ENCODE measurements at regions not wholly inside any gene's neighbourhood (a gene's known extent, or its start where the extent isn't known, plus 50 kb on each side); places are given as distances from the start of the nearest gene placed in this dataset.

- no peaks in the 10 kb centered on the region for H3K9me3 ChIP-seq (replicated peaks)
- H3K27ac ChIP-seq (replicated peaks) = no peak overlapping the region
- H3K27me3 ChIP-seq (ENCODE audit: low read depth) = no peaks in the 10 kb centered on the region
- H3K36me3 ChIP-seq = no peaks in the 10 kb centered on the region
- TF ChIP-seq CTCF (IDR thresholded peaks at IDR 0.05; ENCODE audit: borderline replicate concordance) = no peak
- H3K4me1 ChIP-seq = no peaks in the 10 kb centered on the region
- DNase-seq = no peak
- H3K4me3 ChIP-seq = no peak overlapping the region
- intact Hi-C loops (cut with micrococcal nuclease) = no loop called here
Observed at GRCh38 chrX:94204524-94204923, 530.5 kb downstream of the FAM133A start.

GRCh38 chrX:94216738-94217137, 542.7 kb downstream of the FAM133A start:
- no peaks in the 10 kb centered on the region for H3K27me3 ChIP-seq (ENCODE audit: low read depth)
- intact Hi-C loops (cut with micrococcal nuclease) = no loop called here
- no peak for TF ChIP-seq CTCF (IDR thresholded peaks at IDR 0.05; ENCODE audit: borderline replicate concordance)
- no peak overlapping the region for H3K27ac ChIP-seq (replicated peaks)
- DNase-seq = no peak
- no peaks in the 10 kb centered on the region for H3K9me3 ChIP-seq (replicated peaks)
- no peak overlapping the region for H3K4me3 ChIP-seq
- no peaks in the 10 kb centered on the region for H3K36me3 ChIP-seq
- H3K4me1 ChIP-seq = no peaks in the 10 kb centered on the region

GRCh38 chrX:94252211-94252610, 578.2 kb downstream of the FAM133A start:
- no peaks in the 10 kb centered on the region for H3K4me1 ChIP-seq
- H3K36me3 ChIP-seq = no peaks in the 10 kb centered on the region
- intact Hi-C loops (cut with micrococcal nuclease) = no loop called here
- no peaks in the 10 kb centered on the region for H3K9me3 ChIP-seq (replicated peaks)
- H3K27me3 ChIP-seq (ENCODE audit: low read depth) = no peaks in the 10 kb centered on the region
- no peak for TF ChIP-seq CTCF (IDR thresholded peaks at IDR 0.05; ENCODE audit: borderline replicate concordance)
- H3K27ac ChIP-seq (replicated peaks) = no peak overlapping the region
- no peak for DNase-seq
- H3K4me3 ChIP-seq = no peak overlapping the region

GRCh38 chrX:94256396-94256795, 582.4 kb downstream of the FAM133A start:
- DNase-seq = no peak
- no peak for TF ChIP-seq CTCF (IDR thresholded peaks at IDR 0.05; ENCODE audit: borderline replicate concordance)
- H3K4me3 ChIP-seq = no peak overlapping the region
- no peaks in the 10 kb centered on the region for H3K9me3 ChIP-seq (replicated peaks)
- H3K36me3 ChIP-seq = no peaks in the 10 kb centered on the region
- H3K27ac ChIP-seq (replicated peaks) = no peak overlapping the region
- H3K4me1 ChIP-seq = no peaks in the 10 kb centered on the region
- H3K27me3 ChIP-seq (ENCODE audit: low read depth) = no peaks in the 10 kb centered on the region
- intact Hi-C loops (cut with micrococcal nuclease) = no loop called here

GRCh38 chrX:94265323-94265722, 591.3 kb downstream of the FAM133A start:
- no peak for DNase-seq
- Histone ChIP-seq H3K9me3 (replicated peaks) (no peaks in the 10 kb centered on the region), H3K4me1 (no peaks in the 10 kb centered on the region), H3K27me3 (ENCODE audit: low read depth) (no peaks in the 10 kb centered on the region), H3K36me3 (no peaks in the 10 kb centered on the region), H3K27ac (replicated peaks) (no peak overlapping the region), H3K4me3 (no peak overlapping the region)
- no peak for TF ChIP-seq CTCF (IDR thresholded peaks at IDR 0.05; ENCODE audit: borderline replicate concordance)
- intact Hi-C loops (cut with micrococcal nuclease) = no loop called here

- Histone ChIP-seq H3K9me3 (replicated peaks) (no peaks in the 10 kb centered on the region), H3K27ac (replicated peaks) (no peak overlapping the region), H3K27me3 (ENCODE audit: low read depth) (no peaks in the 10 kb centered on the region), H3K36me3 (no peaks in the 10 kb centered on the region), H3K4me1 (no peaks in the 10 kb centered on the region), H3K4me3 (no peak overlapping the region)
- no peak for TF ChIP-seq CTCF (IDR thresholded peaks at IDR 0.05; ENCODE audit: borderline replicate concordance)
- no peak for DNase-seq
- intact Hi-C loops (cut with micrococcal nuclease) = no loop called here
Observed at GRCh38 chrX:94288325-94288724, 614.3 kb downstream of the FAM133A start.

Measured in left ventricle myocardium inferior (tissue), 1 donor.